Activated B cell treated with CpG ODN at 0.5 μM for 24 hours (primary cell): ENCODE measurements at regions not wholly inside any gene's neighbourhood (a gene's known extent, or its start where the extent isn't known, plus 50 kb on each side); places are given as distances from the start of the nearest gene placed in this dataset.

ENCODE experiments used
- ATAC-seq: fragments of 200-7000 bp; cut with Tn5 transposase; one replicate; pipeline ENCODE4 v1.10.0; 2021; ENCODE audit warnings: low read depth, mild to moderate bottlenecking, moderate library complexity
- CTCF ChIA-PET: fragments of 350-600 bp; sonication (Branson Sonifier 250); formaldehyde crosslinking; loops from one replicate; lab custom pipeline; 2021; ENCODE audit warnings: antibody characterized with exemption; lab: Charles Lee
- POLR2A ChIA-PET: fragments of 350-600 bp; sonication (Branson Sonifier 250); formaldehyde crosslinking; loops from one replicate; lab custom pipeline; 2021; ENCODE audit warnings: antibody characterized with exemption; lab: Charles Lee
- DNase-seq: peaks from one replicate; pipeline ENCODE4 v3.0.0; 2022
- H3K27ac Mint-ChIP-seq: one replicate; pipeline ENCODE4 v1.8.0; 2020; ENCODE audit warnings: mixed read lengths
- H3K27me3 Mint-ChIP-seq: one replicate; pipeline ENCODE4 v1.8.0; 2021; ENCODE audit warnings: mixed read lengths
- H3K36me3 Mint-ChIP-seq: one replicate; pipeline ENCODE4 v1.8.0; 2021; ENCODE audit warnings: low read depth, mixed read lengths
- H3K4me1 Mint-ChIP-seq: one replicate; pipeline ENCODE4 v1.8.0; 2021; ENCODE audit warnings: mixed read lengths
- H3K4me3 Mint-ChIP-seq: one replicate; pipeline ENCODE4 v1.8.0; 2020; ENCODE audit warnings: mild to moderate bottlenecking, mixed read lengths
- H3K9me3 Mint-ChIP-seq: one replicate; pipeline ENCODE4 v1.8.0; 2020; ENCODE audit warnings: mixed read lengths
- intact Hi-C: fragments of 100-400 bp; cut with micrococcal nuclease; formaldehyde crosslinking; loops from one replicate; pipeline ENCODE4 v1.15.1; 2024
- TF ChIP-seq, protein P1 (sequence below): fragments of 200-600 bp; IDR thresholded peaks from one replicate; pipeline ENCODE4 v1.8.0; 2022; ENCODE audit warnings: antibody characterized with exemption, mild to moderate bottlenecking

DNA sequence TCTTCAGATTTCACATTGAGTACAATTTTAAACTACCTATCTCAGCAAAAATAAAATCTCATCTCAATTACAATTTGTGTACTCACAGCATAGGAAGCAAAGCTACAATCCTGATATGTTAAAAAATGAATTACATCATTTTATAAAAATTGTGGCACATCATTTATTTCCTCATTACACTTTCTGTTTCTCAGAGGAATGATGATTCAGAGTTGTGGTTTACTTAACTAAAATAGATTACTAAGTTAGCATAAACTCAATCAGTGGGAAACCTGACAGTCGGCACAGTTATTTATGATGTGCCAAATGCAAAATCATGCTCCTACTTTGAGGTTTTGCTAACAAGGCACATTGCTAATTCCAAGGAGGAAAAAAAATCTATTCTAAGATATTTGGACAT lies 325.0 kb downstream of the FBXO8 start:
- no peaks in the 10 kb centered on the region for H3K9me3 Mint-ChIP-seq
- no peaks in the 10 kb centered on the region for H3K27me3 Mint-ChIP-seq
- H3K36me3 Mint-ChIP-seq = no peaks in the 10 kb centered on the region
- H3K27ac Mint-ChIP-seq = no peak overlapping the region
- no peak overlapping the region for H3K4me3 Mint-ChIP-seq
- ATAC-seq = no peak
- no peak for DNase-seq
- ChIA-PET POLR2A (no interaction called here), CTCF (no interaction called here)
- H3K4me1 Mint-ChIP-seq = no peaks in the 10 kb centered on the region
- TF ChIP-seq, protein P1, sequence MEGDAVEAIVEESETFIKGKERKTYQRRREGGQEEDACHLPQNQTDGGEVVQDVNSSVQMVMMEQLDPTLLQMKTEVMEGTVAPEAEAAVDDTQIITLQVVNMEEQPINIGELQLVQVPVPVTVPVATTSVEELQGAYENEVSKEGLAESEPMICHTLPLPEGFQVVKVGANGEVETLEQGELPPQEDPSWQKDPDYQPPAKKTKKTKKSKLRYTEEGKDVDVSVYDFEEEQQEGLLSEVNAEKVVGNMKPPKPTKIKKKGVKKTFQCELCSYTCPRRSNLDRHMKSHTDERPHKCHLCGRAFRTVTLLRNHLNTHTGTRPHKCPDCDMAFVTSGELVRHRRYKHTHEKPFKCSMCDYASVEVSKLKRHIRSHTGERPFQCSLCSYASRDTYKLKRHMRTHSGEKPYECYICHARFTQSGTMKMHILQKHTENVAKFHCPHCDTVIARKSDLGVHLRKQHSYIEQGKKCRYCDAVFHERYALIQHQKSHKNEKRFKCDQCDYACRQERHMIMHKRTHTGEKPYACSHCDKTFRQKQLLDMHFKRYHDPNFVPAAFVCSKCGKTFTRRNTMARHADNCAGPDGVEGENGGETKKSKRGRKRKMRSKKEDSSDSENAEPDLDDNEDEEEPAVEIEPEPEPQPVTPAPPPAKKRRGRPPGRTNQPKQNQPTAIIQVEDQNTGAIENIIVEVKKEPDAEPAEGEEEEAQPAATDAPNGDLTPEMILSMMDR = no peak
- intact Hi-C loops = no loop called here

DNA sequence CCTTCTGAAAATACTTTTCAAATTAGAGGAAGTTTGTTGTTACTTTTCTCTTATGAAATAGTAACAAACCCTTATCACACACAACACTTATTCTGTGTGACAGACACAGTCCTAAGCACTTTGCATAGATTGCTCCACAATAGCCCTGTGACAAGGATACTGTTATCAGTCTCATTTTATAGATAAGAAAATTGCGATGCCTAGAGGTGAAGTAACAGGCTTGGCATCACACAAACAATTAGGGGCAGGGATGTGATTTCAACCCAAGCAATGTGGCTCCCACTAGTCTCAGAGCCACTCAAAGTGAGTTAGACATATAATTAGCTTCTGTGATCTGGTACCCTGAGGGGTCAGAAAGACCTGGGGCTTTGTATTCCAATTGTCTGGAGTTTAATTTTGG lies 339.9 kb downstream of the FBXO8 start:
- Mint-ChIP-seq H3K27ac (no peak overlapping the region), H3K9me3 (no peaks in the 10 kb centered on the region), H3K27me3 (no peaks in the 10 kb centered on the region), H3K4me3 (no peak overlapping the region), H3K36me3 (no peaks in the 10 kb centered on the region), H3K4me1 (no peaks in the 10 kb centered on the region)
- ChIA-PET CTCF (no interaction called here), POLR2A (no interaction called here)
- DNase-seq = no peak
- no peak for ATAC-seq
- intact Hi-C loops = no loop called here
- TF ChIP-seq, protein P1 = no peak

DNA sequence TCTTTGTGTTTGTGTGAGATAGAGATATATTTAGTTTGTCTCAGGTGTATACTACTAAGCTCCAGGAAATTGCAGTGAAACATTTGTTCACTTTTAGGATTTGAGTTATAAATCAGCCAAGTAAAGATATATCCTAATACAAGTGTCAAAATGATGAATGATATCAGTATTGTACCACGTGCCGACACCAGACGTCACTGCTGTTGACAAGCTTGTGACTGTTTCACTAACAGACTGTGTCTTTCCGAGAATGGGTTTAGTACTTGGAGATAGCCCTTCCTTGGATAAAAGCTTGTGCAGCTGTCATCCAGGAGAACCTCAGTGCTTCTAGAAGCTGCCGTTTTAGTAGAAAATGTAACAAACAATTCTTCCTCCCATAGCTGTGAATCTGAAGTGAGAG lies 343.3 kb downstream of the FBXO8 start:
- CTCF ChIA-PET = interaction anchor here (1.1 kb wide), 1 partner anchor 183 kb away, joined by 3 read pairs; no protein-coding TSS in a partner anchor
- Mint-ChIP-seq H3K27ac (no peak overlapping the region), H3K9me3 (no peaks in the 10 kb centered on the region), H3K36me3 (no peaks in the 10 kb centered on the region), H3K27me3 (no peaks in the 10 kb centered on the region), H3K4me3 (no peak overlapping the region), H3K4me1 (no peaks in the 10 kb centered on the region)
- ATAC-seq (no peak), DNase-seq (no peak)
- TF ChIP-seq, protein P1 = no peak
- POLR2A ChIA-PET = no interaction called here
- intact Hi-C loops = no loop called here

DNA sequence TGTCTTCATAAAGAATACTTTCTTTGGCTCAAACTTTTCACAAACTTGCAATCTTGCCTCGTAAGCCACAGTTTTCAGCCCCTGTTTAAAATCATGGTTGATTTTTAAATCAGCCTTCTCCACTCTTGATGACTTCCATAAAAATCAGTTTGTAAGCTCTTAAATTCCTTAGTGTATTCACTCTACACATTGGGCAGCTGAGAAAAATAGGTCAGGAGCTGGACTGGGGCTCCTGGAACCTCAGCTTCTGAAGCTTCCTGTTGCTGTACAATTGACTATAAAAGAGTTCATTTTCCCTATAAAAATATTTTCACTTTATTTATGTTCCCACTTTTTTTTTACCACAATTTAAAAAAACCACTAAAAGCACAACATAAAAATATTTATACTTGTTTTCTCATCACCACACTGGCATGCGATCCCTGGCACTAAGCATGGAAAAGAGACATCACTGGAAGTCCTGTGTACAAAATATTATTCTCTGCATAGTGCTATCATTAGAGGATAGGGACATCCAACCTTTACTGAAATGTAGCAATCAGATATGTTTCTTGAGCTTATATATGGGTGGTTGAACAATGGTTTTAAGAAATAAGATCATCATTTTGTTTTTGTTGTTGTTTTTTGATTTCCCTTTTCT lies 345.7 kb downstream of the FBXO8 start:
- Mint-ChIP-seq H3K4me3 (no peak overlapping the region), H3K36me3 (no peaks in the 10 kb centered on the region), H3K4me1 (no peaks in the 10 kb centered on the region), H3K27ac (no peak overlapping the region), H3K27me3 (no peaks in the 10 kb centered on the region), H3K9me3 (no peaks in the 10 kb centered on the region)
- no peak for ATAC-seq
- intact Hi-C loops = no loop called here
- ChIA-PET CTCF (no interaction called here), POLR2A (no interaction called here)
- DNase-seq = no peak
- TF ChIP-seq, protein P1 = no peak

DNA sequence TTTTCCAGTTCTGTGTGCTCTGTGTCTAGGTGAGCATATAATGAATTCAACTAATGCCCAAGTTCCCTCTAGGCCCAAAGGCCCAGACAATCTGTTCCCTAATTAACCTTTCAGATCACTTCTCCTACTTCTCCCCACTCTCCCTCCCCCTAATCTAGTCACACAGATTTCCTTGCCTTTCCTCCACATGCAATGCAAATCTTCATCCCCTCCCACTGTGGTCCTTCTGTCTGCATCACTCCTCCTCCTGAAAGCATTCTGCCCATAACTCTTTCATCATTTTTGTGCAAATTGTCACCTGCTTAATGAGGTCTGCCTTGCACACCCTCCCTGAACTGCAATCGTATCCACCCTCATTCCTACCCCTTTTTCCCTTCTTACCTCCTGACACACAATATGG lies 346.6 kb downstream of the FBXO8 start:
- Mint-ChIP-seq H3K4me1 (no peaks in the 10 kb centered on the region), H3K9me3 (no peaks in the 10 kb centered on the region), H3K27me3 (no peaks in the 10 kb centered on the region), H3K27ac (no peak overlapping the region), H3K4me3 (no peak overlapping the region), H3K36me3 (no peaks in the 10 kb centered on the region)
- intact Hi-C loops = no loop called here
- no peak for DNase-seq
- ChIA-PET POLR2A (no interaction called here), CTCF (no interaction called here)
- TF ChIP-seq, protein P1 = no peak
- ATAC-seq = no peak
